ENCODE measurements at regions not wholly inside any gene's neighbourhood (a gene's known extent, or its start where the extent isn't known, plus 50 kb on each side); places are given as distances from the start of the nearest gene placed in this dataset.

DNA sequence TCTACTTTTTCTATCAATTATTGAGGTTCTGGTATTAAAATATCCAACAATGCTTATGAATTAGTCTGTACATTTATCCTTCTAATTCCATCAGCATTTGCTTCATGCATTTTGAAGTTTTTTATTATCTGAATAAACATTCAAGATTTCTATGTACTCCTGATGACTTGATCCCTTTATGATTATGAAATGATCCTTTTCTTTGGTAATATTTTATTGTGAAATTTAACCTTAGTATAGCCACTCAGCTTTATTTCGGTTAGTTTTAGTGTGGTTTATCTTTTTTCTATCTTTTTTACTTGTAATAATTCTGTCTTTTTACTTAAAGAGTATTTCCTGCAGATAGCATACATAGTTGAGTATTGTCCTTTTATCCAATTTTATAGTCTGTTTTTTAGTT, 106.6 kb downstream of the SNAPC1 start:
- no peak for TF ChIP-seq EZH2 (IDR thresholded peaks at IDR 0.05; ENCODE audit: borderline replicate concordance, low read depth, low read length, severe bottlenecking)
- TF ChIP-seq, protein P1, sequence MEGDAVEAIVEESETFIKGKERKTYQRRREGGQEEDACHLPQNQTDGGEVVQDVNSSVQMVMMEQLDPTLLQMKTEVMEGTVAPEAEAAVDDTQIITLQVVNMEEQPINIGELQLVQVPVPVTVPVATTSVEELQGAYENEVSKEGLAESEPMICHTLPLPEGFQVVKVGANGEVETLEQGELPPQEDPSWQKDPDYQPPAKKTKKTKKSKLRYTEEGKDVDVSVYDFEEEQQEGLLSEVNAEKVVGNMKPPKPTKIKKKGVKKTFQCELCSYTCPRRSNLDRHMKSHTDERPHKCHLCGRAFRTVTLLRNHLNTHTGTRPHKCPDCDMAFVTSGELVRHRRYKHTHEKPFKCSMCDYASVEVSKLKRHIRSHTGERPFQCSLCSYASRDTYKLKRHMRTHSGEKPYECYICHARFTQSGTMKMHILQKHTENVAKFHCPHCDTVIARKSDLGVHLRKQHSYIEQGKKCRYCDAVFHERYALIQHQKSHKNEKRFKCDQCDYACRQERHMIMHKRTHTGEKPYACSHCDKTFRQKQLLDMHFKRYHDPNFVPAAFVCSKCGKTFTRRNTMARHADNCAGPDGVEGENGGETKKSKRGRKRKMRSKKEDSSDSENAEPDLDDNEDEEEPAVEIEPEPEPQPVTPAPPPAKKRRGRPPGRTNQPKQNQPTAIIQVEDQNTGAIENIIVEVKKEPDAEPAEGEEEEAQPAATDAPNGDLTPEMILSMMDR (IDR thresholded peaks at IDR 0.05; ENCODE audit: borderline replicate concordance, extremely low read depth, low read length, poor library complexity, severe bottlenecking), result no peak
- peaks cover 15% of the 10 kb centered on the region for H3K27me3 ChIP-seq (ENCODE audit: insufficient read depth, low read length, poor library complexity)
- no peak overlapping the region for H2AFZ ChIP-seq (ENCODE audit: low read depth, low read length)
- H3K9ac ChIP-seq (ENCODE audit: low read depth, low read length), result no peak overlapping the region
- H3K4me2 ChIP-seq (ENCODE audit: insufficient read depth, low read length), result no peak overlapping the region
- no peak overlapping the region for H3K27ac ChIP-seq (ENCODE audit: low read length)
- DNase-seq (no peak), ATAC-seq (ENCODE audit: insufficient read depth, low read depth) (no peak)
- H3K4me3 ChIP-seq (ENCODE audit: low read depth in 1 of 2, low read length in 2 of 2), result no peak overlapping the region
- H3K36me3 ChIP-seq (ENCODE audit: insufficient read depth, low read length), result no peaks in the 10 kb centered on the region
- H3K79me2 ChIP-seq (ENCODE audit: insufficient read depth, low read length), result no peaks in the 10 kb centered on the region
- H4K20me1 ChIP-seq (ENCODE audit: insufficient read depth, low read length), result no peaks in the 10 kb centered on the region
- H3K9me3 ChIP-seq (ENCODE audit: insufficient read depth, low read length, severe bottlenecking), result no peaks in the 10 kb centered on the region
- no peaks in the 10 kb centered on the region for H3K4me1 ChIP-seq (ENCODE audit: insufficient read depth, low read length)

DNA sequence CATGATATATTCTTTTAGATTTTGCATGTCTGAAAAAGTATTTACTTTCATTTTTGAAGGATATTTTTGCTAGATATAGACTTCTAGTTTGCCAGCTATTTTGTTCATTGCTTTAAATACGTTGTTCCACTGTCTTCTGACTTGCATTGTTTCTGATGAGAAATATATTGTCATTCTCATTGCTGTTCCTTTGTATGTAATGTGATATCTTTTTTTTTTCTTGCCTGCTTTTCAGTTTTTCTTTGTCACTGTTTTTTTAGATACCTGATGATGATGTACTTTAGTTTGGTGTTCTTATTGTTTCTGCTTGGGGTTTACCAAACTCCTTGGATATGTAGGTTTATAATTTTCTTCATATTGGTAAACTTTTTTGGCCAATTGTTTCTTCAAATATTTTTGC, 107.9 kb downstream of the SNAPC1 start:
- DNase-seq, result no peak
- H3K79me2 ChIP-seq (ENCODE audit: insufficient read depth, low read length), result no peaks in the 10 kb centered on the region

DNA sequence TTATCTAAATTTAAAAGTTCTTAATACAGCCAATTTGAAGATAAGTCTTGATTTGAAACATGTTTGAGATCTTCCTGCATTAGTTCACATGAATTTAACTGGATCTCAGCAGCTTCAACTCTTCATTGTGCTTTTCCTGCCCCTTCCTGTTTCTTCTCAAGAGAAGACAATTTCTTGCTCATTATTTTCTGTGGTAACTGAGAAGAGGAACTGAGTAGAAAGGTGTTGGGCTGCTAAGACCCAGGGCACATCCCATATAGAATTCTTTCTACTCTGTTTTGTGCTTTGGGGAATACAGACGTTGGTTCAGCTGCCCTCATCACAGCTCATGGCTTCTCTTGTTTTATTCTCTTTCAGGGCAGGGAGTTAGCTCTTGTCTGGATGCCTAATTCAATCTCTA, 110.2 kb downstream of the SNAPC1 start:
- H3K9me3 ChIP-seq (ENCODE audit: insufficient read depth, low read length, severe bottlenecking), result no peaks in the 10 kb centered on the region
- no peaks in the 10 kb centered on the region for H3K36me3 ChIP-seq (ENCODE audit: insufficient read depth, low read length)
- no peak for TF ChIP-seq EZH2 (IDR thresholded peaks at IDR 0.05; ENCODE audit: borderline replicate concordance, low read depth, low read length, severe bottlenecking)
- no peak overlapping the region for H3K9ac ChIP-seq (ENCODE audit: low read depth, low read length)
- H3K79me2 ChIP-seq (ENCODE audit: insufficient read depth, low read length), result no peaks in the 10 kb centered on the region
- no peak overlapping the region for H3K4me2 ChIP-seq (ENCODE audit: insufficient read depth, low read length)
- no peaks in the 10 kb centered on the region for H4K20me1 ChIP-seq (ENCODE audit: insufficient read depth, low read length)
- no peak overlapping the region for H3K27ac ChIP-seq (ENCODE audit: low read length)
- no peaks in the 10 kb centered on the region for H3K4me1 ChIP-seq (ENCODE audit: insufficient read depth, low read length)
- H3K4me3 ChIP-seq (ENCODE audit: low read depth in 1 of 2, low read length in 2 of 2), result no peak overlapping the region
- DNase-seq (no peak), ATAC-seq (ENCODE audit: insufficient read depth, low read depth) (no peak)
- H3K27me3 ChIP-seq (ENCODE audit: insufficient read depth, low read length, poor library complexity), result peaks cover 17% of the 10 kb centered on the region
- H2AFZ ChIP-seq (ENCODE audit: low read depth, low read length), result no peak overlapping the region

More for the DNA sequence above, 107.9 kb downstream of the SNAPC1 start:
- Histone ChIP-seq H3K4me2 (ENCODE audit: insufficient read depth, low read length) (no peak overlapping the region), H2AFZ (ENCODE audit: low read depth, low read length) (no peak overlapping the region), H3K4me3 (ENCODE audit: low read depth in 1 of 2, low read length in 2 of 2) (peak overlapping the region in 1 of 2 experiments; percentile 8; a peak in 1 of 4 replicates), H3K4me1 (ENCODE audit: insufficient read depth, low read length) (no peaks in the 10 kb centered on the region), H3K27me3 (ENCODE audit: insufficient read depth, low read length, poor library complexity) (peaks cover 17% of the 10 kb centered on the region), H4K20me1 (ENCODE audit: insufficient read depth, low read length) (no peaks in the 10 kb centered on the region), H3K27ac (ENCODE audit: low read length) (no peak overlapping the region), H3K36me3 (ENCODE audit: insufficient read depth, low read length) (no peaks in the 10 kb centered on the region), H3K9me3 (ENCODE audit: insufficient read depth, low read length, severe bottlenecking) (no peaks in the 10 kb centered on the region), H3K9ac (ENCODE audit: low read depth, low read length) (no peak overlapping the region)
- no peak for TF ChIP-seq EZH2 (IDR thresholded peaks at IDR 0.05; ENCODE audit: borderline replicate concordance, low read depth, low read length, severe bottlenecking)
- TF ChIP-seq, protein P1 (IDR thresholded peaks at IDR 0.05; ENCODE audit: borderline replicate concordance, extremely low read depth, low read length, poor library complexity, severe bottlenecking), result no peak
- no peak for ATAC-seq (ENCODE audit: insufficient read depth, low read depth)

DNA sequence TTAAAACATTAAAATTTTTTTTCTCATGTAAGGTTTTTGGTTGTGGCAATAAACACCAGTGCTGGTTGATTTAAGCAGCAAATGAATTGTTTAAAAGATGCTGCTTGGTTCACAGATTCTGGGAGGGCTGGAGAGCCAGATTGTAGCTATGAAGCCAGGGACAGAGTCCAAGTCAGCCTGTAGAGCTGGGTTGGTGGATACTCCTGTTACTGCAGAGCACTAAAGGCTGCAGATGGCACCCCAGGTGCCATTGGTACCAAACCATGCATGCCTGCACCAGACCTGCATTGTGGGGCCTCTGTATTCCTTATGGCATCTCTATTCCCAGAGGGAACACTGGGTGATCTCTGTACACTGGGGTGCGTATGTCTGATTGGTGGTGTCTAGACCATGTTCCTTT, 113.3 kb downstream of the SNAPC1 start:
- Histone ChIP-seq H3K4me1 (ENCODE audit: insufficient read depth, low read length) (no peaks in the 10 kb centered on the region), H2AFZ (ENCODE audit: low read depth, low read length) (no peak overlapping the region), H3K27me3 (ENCODE audit: insufficient read depth, low read length, poor library complexity) (peaks cover 21% of the 10 kb centered on the region), H3K27ac (ENCODE audit: low read length) (no peak overlapping the region), H3K79me2 (ENCODE audit: insufficient read depth, low read length) (no peaks in the 10 kb centered on the region), H3K4me2 (ENCODE audit: insufficient read depth, low read length) (no peak overlapping the region), H3K36me3 (ENCODE audit: insufficient read depth, low read length) (no peaks in the 10 kb centered on the region), H4K20me1 (ENCODE audit: insufficient read depth, low read length) (no peaks in the 10 kb centered on the region), H3K9ac (ENCODE audit: low read depth, low read length) (no peak overlapping the region), H3K9me3 (ENCODE audit: insufficient read depth, low read length, severe bottlenecking) (no peaks in the 10 kb centered on the region), H3K4me3 (ENCODE audit: low read depth in 1 of 2, low read length in 2 of 2) (no peak overlapping the region)
- ATAC-seq (ENCODE audit: insufficient read depth, low read depth) (no peak), DNase-seq (no peak)
- TF ChIP-seq, protein P1 (IDR thresholded peaks at IDR 0.05; ENCODE audit: borderline replicate concordance, extremely low read depth, low read length, poor library complexity, severe bottlenecking), result no peak
- no peak for TF ChIP-seq EZH2 (IDR thresholded peaks at IDR 0.05; ENCODE audit: borderline replicate concordance, low read depth, low read length, severe bottlenecking)
